HG03039 (cell line): ENCODE measurements at regions not wholly inside any gene's neighbourhood (a gene's known extent, or its start where the extent isn't known, plus 50 kb on each side); places are given as distances from the start of the nearest gene placed in this dataset.
A peak's percentile ranks its signal among the peaks of the same experiment; 100 is the strongest.
"Not testable (repeated sequence)": the region's sequence is repeated elsewhere in the genome, so short reads cannot be mapped to it uniquely, and the experiment has no call there.

Experiments used
- ATAC-seq: cut with Tn5 transposase; IDR thresholded peaks from one replicate; pipeline ENCODE4 v1.9.1; 2021; ENCODE audit warnings: mild to moderate bottlenecking, moderate library complexity; ENCODE audit not compliant: unreplicated experiment

- no peak for ATAC-seq
These were observed 250.9 kb downstream of the TINAG start for GRCh38 chr6:54559136-54559535.

- ATAC-seq, result not testable (repeated sequence)
These were observed 255.9 kb downstream of the TINAG start for GRCh38 chr6:54564188-54564587.

GRCh38 chr6:54574671-54575070, 266.4 kb downstream of the TINAG start:
- ATAC-seq, result no peak

GRCh38 chr6:54578261-54578660, 268.3 kb upstream of the FAM83B start:
- no peak for ATAC-seq

GRCh38 chr6:54579011-54579410, 267.6 kb upstream of the FAM83B start:
- ATAC-seq, result no peak

- no peak for ATAC-seq
These were observed 260.3 kb upstream of the FAM83B start for GRCh38 chr6:54586251-54586650.

- ATAC-seq, result no peak
These were observed 259.3 kb upstream of the FAM83B start for GRCh38 chr6:54587277-54587676.

- ATAC-seq, result no peak
These were observed 258.4 kb upstream of the FAM83B start for GRCh38 chr6:54588176-54588575.

- no peak for ATAC-seq
These were observed 250.7 kb upstream of the FAM83B start for GRCh38 chr6:54595844-54596243.

GRCh38 chr6:54598787-54599313, 247.7 kb upstream of the FAM83B start:
- ATAC-seq, result no peak

- ATAC-seq, result no peak
These were observed 244.8 kb upstream of the FAM83B start for GRCh38 chr6:54601600-54602300.

- ATAC-seq, result no peak
These were observed 244.0 kb upstream of the FAM83B start for GRCh38 chr6:54602591-54602990.

GRCh38 chr6:54609981-54610380, 236.6 kb upstream of the FAM83B start:
- no peak for ATAC-seq

GRCh38 chr6:54613596-54613995, 233.0 kb upstream of the FAM83B start:
- ATAC-seq, result no peak

- no peak for ATAC-seq
These were observed 231.9 kb upstream of the FAM83B start for GRCh38 chr6:54614499-54615195.

- no peak for ATAC-seq
These were observed 228.8 kb upstream of the FAM83B start for GRCh38 chr6:54617730-54618129.

GRCh38 chr6:54618572-54618971, 228.0 kb upstream of the FAM83B start:
- ATAC-seq, result no peak

GRCh38 chr6:54619102-54619501, 227.5 kb upstream of the FAM83B start:
- ATAC-seq, result no peak

GRCh38 chr6:54621285-54621684, 225.3 kb upstream of the FAM83B start:
- peak; percentile 90 for ATAC-seq

GRCh38 chr6:54624216-54624615, 222.4 kb upstream of the FAM83B start:
- no peak for ATAC-seq

GRCh38 chr6:54624779-54625178, 221.8 kb upstream of the FAM83B start:
- no peak for ATAC-seq

GRCh38 chr6:54629131-54629530, 217.4 kb upstream of the FAM83B start:
- no peak for ATAC-seq
